NCI-H524 (cell line): ENCODE measurements at regions not wholly inside any gene's neighbourhood (a gene's known extent, or its start where the extent isn't known, plus 50 kb on each side); places are given as distances from the start of the nearest gene placed in this dataset.

ENCODE experiments used
- DNase-seq, 2 experiments: peaks; one replicate each; lab custom pipeline; 2025; lab: John Stamatoyannopoulos, UW

DNA sequence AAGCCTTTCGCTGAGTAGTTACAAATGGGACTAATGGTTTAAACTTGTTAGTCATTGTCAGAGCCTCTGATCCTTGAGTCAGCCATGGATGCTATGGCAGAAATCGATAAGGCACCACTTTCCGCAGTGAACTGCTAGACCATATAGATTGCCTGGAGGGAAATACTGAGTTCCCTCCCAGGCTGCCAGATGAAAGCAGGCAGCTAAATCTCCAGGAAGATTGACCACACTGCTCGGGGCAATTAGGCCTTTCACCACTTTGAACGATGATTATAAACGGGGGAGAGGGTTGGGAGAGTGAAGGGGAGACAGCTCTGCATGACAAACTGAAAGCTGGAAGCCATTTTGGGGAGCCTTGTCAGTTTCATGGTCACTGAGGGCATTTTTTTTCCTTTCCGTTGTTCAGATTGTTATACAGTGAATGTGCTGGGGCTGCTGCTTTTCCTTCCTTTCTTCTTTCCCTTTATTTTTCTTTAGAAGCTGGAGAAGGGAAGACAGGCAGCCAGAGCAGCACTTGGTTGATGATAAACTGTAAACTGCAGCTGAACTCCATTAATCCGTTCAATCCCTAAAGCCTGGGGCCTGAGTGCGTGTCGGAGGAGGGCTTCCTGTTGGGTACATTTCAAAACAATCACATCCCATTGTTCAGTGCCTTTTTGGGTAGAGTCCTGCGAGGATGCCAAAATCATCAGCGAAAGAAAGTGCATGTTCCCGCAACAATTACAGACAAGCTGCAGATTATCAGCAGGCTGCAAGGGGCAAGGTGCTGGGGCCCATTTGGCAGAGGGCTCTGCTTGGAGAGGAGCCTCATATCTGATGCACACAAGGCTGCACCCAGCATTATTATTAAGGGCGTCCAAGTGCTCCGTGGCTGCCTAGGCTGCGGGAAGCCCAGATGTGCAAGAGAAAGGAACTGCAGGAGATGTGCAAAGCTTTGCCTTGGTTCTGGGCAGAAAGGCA, 308.4 kb downstream of the PSAT1 start:
- no peak for DNase-seq

DNA sequence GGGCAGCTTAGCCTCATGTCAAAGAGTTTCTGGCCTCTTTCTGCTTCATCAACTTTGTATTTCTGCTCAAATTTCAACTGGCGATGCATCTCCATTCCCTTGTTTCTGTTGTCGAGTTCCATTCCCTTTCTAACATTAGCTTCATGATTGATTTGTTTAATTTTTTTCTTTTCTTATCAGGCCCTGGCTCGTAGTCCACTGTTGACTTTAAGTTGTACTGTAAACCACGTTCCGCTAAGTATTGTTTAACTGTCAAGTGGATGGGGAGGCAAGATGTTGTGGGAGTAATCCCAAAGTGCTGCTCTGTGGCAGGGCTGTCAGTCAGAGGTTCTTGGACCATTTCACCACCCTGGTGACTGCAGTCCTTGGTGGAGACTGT, 309.1 kb downstream of the PSAT1 start:
- DNase-seq = no peak

DNA sequence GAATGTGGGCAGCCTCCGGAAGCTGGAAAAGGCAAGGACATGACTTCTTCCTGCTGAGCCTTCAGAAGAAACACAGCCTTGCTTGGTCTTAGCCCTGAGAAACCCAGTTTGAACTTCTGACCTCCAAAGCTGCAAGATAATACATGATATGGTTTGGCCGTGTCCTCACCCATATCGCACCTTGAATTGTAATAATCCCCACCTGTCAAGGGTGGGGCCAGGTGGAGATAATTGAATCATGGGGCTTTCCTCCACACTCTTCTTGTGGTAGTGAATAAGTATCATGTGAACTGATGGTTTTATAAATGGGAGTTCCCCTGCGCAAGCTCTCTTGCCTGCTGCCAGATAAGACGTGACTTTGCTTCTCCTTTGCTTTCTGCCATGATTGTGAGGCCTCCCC, 310.9 kb downstream of the PSAT1 start:
- DNase-seq = no peak

DNA sequence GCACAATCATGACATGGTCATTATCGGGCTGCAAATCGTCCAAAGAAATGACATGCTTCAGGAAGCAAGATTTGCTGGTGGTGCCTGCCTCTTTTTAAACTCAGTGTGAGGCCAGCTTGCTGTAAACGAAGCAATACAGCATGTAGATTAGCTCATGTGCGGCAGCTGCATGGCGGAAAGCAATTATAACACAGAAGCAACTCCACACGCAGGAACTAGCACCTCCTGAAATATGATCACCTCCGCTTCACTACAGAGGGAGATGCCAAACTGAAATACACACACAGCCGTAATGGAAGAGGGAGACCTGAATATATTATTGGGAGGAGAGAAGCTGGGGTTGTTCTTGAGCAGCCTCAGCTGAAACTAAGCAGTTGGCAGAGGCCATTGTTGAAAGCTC, 312.5 kb downstream of the PSAT1 start:
- DNase-seq = peak in 1 of 2 experiments; percentile 26

DNA sequence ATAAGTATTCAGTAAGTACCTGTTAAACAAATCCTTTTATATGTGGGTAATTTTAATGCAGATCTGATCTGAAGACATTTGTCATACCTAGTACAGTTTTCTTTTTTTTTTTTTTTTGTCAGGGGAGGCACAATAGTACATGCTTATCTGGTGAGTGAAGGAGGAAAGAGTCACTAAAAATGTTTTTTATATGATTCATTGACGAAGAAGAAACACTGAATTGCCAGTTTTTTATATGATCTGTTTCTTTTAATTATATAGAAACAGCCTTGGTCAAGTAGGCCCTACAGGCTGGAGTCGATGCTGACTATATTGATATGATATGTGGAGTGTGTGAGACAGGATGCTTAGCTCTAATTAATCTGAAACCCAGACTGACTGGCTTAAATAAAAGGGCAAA, 315.2 kb downstream of the PSAT1 start:
- DNase-seq = no peak

DNA sequence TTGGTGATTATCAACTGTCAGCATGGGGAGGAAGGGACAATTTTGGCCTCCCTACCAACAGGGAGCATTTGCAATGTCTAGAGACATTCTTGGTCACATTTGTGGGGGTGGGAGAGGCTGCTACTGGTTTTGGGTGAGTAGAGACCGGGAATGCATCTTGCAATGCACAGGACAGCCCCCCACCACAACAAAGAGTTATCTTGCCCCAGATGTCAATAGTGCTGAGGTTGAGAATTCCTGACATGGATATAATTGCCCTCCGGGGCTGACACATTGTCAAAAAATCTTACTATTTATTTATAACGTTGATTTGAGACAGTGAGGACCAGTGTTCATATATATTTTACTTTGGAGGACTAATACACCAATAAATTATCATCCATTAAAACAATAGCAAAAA, 316.1 kb downstream of the PSAT1 start:
- DNase-seq = no peak

DNA sequence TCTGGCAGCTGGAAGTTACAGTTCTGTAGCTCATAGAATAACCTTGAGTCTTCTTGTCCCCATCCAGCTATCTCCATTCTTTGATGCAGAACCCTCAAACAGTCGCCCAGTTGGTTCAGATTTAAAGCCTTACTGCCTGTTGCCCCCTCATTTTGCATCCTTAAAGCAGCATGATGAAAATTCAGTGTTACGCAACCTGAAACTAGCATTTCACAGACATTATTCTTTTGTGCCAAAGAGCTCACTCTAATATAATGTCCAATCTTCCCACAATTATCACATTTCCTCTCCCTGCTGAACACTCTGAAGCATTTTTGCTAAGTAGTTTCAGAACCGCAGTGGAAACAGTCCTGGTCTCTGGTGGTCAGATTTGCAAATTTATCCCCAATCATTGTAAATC, 318.0 kb downstream of the PSAT1 start:
- DNase-seq = no peak

DNA sequence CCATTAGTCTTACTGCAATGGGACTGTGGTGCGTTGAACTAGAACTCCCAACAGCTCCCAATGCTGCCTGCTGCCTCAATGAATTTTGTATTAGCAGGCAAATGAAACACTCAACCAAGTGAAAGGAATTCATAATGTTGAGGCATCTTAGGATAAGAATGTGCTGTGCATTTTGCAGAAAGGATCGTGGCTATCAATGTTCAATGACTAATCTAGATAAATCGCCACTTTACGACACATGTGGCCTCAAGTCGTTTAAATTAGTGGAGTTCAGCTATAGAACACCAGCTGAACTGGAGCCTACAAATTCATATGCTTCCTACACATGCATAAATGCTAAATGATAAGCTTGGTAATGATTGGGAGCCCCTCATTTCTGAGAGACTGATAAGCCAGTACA, 318.4 kb downstream of the PSAT1 start:
- DNase-seq = no peak

DNA sequence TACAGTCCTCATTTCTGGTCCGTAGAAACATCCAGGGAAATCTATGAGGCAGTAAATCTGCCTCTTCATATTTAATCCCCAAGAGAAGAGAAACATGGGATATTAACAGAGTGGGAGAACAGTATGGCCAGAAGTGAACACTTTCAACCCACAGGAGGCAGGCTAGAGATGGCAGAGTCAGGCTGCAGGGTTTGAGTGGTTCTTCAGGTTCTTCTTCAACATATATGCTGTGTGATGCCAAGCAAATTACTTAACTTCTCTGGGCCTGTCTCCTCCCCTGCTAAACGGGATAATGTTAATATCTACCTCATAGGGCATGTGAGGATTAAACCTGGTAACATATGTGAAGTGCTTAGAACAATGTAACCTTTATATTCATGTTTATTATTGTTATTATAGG, 321.8 kb downstream of the PSAT1 start:
- DNase-seq = no peak

DNA sequence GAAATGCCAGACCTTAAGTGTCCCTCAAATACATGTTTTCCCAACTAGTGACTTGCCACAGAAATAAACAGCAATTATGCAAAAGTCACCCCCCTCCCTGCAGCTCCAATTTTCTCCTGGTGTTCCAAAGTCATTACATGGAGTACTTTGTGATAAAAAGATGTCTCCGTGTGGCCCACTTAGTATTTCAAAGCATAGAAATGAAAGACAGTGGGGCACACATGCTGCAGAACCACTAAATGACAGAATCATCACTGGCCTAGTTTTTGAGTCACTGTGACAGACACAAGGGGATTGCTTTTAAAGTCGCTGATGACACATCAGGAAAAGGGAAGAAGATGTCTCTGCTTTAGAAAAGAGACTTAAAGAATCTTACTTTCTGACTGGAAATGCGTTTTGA, 323.4 kb downstream of the PSAT1 start:
- DNase-seq = no peak

DNA sequence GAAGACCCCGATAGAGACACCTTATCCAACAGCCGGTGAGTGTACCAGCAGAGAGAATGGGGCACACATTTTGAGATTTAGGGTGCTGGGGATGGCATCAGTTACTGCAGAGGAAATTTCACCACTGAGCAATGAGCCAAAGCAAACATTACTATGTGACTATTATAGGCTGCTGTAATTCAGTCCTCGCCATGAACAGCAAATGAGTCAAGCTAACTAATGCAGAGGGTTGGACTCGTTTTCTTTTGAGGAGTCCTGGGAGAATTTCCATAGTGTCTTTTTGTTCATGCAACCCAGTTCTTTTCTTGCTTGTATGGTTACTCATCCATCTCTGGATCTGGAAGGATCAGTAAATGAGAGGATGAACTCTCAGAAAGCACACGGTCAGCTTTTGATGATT, 323.8 kb downstream of the PSAT1 start:
- no peak for DNase-seq

DNA sequence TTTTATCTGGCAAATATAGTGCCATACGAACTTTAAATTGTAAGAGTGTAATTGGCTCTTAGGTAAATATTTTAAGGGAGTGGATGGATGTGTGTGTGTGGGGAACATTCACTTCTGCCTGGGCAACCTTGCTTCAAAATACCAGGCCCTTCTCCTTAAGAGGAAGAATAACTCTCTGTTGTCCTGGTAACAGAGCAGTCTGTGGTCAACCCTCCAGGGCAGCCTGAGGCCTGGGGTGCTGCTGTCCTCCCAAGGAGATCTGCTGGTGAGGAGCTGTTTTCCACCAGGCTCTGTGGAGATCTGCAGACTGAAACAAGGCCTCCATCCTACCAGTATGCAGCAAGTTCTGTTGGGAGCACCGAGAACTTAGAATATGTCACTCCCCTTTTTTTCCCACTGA, 325.2 kb downstream of the PSAT1 start:
- no peak for DNase-seq

DNA sequence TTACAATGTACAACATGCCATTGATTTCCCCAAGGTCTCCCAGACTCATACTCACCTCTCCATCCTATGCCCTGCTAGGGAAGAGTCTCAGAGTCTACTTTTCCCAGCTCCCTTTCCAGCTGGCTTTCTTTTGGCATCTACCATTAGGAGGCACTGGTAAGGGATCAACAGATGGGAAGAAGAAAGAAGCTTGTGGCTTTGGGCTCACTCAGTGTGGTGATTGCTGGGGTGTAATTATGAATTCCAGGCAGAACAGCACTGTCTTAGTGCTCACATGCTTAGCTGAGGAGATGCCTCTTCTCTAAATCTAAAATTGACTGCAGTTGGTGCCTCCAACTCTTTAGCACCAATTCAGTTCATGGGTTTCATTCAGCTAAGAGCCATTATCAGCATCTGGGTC, 330.0 kb downstream of the PSAT1 start:
- DNase-seq = no peak

DNA sequence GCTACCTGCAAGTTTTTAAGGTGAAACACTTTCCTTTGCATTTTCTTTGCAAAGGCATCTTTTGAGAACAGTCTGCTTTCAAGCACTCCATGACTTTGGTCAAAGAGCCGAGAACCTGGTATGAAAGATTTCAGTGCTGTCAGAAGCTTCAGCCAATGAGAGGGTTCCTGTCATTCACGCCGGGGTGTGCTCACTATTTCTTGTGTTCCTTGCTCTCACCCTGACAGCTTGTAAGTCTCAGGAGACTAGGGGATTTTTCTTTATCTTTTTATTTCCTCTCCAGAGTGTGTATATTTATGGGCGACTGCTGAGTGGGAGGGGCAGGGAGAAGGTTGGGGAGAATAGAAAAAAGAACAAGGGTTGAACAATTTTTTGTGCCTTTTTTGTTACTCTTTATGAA, 334.0 kb downstream of the PSAT1 start:
- DNase-seq = no peak

DNA sequence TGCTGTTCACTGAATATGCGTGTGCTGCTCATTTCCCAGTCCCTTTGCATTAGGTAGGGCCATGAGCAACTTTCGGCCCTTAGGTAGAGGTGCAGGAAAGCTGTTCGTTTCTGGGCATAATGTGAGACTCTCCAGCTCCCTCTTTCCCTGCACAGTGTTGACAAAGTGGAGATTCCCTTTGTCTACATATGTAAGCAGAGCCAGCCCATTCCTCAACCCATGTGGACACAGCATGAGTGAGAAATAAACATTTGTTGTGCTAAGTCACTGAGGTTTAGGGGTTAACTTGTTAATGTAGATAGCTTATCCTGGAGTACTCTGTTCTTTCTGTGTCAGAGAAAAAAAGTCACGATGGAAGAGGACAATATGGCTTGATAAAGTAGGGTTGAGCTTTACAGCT, 343.8 kb downstream of the PSAT1 start:
- DNase-seq = no peak

DNA sequence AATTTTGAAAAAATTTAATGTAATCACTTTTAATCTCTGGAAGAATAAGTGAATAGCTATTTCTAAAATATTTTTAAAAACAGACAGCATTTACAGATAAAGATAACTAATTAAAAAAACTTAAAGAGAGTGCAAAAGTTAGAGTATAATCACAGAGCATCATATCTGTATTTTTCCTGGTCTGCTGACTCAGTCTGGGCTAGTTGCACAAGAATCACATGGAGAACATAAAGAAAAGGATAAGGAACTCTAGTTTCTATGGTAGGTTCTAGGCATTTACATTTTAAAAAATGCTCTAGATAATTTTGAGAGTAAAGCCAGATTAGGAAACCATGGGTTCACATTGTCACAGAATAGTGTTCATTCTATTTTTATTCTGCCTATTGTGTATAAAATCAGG, 347.4 kb downstream of the PSAT1 start:
- no peak for DNase-seq

DNA sequence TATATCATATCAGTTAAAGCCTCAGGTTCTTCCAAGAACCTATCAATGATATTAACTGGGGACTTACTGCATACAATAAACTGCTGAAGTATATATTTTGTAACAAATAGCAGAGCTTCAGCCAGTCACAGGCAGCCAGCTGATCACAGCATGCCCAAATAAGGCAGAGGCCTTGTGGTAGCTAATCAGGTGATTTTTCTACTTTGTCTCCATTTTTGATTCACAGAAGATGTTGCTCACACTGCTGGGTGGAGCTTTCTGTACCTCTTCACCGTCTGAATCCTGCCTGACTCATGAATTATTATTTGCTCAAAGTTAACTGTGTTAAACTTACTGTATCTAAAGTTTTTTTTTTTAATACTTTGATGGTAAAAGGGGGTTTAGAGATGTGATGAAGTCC, 357.4 kb downstream of the PSAT1 start:
- DNase-seq = no peak

DNA sequence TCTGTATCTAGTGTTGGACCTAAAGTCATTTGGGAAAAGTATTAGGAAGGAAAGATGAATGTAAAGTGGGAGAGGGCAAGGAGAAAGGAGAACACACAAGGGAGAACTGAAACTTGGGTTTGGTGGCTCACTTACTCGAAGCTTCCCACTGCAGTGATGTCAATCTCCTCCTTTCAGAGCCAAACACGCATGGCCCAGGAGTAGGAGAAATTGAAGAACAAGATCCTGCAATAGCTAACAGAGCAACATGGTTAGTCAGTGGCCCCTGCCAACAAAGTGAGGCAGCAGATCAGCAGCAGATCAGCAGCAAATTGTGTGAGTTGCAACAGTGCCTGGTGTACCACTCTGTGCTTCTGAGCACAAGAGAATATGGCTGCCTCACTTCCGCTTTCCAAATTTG, 366.4 kb downstream of the PSAT1 start:
- DNase-seq = no peak

DNA sequence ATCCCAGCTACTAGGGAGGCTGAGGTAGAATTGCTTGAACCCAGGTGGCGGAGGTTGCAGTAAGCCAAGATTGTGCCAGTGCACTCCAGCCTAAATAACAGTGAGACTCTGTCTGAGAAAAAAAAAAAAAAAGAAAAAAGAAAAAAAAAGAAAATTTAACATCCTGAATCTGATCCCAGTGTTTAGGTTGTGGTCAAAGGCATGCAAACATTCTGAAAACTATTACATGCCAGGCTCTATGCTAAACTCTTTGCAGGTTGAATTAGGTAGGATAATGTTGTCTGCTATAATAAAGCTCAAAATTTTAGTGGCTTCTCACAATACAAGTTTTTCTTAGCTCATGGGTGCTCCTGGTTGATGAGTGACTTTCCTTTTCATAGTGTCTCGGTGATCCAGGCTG, 367.4 kb downstream of the PSAT1 start:
- DNase-seq = no peak

DNA sequence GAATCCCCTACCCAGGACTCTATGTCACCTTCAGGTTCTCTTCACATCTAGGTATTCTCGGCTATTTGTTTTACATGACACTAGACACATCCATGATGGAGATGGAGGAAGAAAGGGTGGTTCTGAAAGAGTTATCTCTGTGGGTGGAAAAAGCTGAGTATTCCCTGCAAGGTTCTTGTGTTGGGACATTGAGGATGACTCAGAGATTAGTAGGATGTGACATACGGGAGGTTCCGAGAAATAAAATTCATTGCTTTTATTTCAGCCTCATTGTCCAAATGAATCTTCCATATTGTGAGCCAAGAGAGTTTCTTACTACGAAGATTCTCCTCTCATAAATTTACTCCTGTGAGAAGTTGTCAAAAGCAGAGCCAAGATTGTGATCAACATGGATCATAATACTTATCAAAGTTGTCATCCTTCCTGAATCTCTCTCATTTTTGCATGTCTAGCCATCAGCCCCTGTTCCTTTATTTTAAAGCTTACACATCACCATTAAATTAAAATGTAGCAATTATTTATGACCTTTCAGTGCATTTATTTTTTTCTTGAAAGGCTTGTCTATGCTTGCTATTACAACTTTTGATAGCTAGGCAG, 370.0 kb downstream of the PSAT1 start:
- no peak for DNase-seq

DNA sequence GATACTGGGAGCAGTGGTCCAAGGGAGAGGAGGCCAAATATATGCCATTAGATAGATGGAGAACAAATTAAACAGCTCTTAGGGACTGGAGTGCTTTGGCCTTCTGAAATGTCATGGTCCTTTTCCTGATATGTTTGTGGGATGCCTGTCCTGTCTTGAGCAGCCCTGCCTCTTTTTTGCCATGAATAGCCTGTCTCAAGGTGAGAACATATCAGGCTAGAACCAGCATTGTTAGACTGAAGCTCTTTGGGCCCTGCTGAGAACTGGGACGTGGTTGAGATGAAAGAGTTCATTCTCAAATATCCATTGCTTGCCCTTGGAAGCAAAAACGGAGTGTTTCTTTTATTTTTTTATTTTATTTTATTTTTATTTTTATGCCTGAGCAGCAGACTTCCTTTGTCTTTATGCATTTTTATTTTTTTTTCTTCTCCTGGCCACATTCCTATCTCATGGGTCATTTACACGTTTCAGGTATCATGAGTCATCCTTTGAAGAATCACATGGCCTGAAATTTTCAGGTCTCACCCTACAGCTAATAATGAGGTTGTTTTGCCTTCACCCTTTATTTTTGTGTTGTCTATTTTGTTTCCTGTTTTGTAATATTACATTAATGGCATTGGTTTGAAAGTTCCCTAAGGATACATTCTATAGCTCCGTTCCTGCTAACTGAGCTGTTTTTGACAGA, 371.4 kb downstream of the PSAT1 start:
- DNase-seq = no peak

DNA sequence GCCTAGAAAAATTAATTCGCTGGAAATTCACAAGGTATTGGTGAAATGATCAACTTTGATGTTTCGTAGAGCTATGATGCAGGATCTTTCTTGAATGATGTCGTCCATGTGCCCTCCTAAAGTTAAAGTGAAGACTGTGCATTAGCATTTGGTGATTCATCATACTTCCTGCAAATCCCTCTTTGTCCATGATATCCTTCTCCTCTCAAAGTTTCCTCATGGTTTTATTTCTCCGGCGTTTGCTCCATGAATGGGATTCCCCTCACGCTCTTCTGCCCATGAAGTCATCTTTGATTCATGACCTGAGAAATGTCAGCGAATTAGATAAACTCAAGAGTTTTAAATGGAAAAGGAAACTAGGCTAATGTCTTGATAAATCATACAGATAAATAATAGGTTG, 372.7 kb downstream of the PSAT1 start:
- no peak for DNase-seq

DNA sequence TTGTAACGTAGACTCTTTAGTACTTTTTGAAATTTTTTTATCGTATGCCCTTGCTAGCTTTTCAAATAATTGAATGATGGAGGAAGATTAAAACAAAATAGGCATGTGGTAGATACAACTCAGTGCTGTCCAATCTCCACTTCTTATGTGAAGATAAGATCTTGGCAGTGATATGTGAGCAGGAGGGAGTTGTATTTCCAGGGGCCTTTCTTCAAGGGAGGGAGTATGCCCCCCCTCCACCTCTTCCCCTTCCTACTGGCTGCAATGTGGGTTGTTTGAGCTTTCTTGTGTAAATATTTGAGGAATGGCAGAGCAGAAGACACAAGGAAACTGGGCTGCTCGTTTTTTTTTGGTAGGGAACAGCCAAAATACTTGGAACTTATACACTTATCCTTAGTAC, 374.9 kb downstream of the PSAT1 start:
- no peak for DNase-seq
